ENCODE measurements at regions not wholly inside any gene's neighbourhood (a gene's known extent, or its start where the extent isn't known, plus 50 kb on each side); places are given as distances from the start of the nearest gene placed in this dataset.

DNA sequence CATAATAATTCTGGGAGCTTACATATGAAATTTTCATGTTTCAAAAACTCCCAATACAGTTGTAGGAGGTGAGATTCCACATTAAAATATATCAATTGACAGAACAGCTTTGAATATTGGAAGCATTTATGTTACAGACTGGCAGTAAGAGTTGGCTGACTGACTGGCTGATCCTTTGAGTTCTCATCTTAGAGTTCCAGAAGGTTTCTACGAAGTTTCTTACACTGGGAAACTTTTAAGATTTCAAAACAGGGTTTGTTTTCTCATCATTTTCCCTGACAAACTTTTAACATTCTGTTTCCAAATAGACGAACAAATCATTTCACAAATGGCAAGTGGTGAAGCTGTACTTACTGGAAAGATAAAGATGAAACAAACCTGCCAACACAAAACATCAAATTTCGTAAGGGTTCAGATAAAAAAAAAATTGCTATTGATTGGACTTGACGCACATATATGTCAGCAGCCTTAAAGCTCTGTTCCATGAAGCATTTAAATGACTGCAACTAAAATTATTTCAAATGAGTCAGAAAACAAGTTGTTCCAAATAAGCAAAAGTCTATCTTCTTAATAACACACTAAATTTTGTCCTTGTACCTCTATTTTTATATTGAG lies 243.5 kb downstream of the SUCLA2 start:
- TF ChIP-seq, protein P1, sequence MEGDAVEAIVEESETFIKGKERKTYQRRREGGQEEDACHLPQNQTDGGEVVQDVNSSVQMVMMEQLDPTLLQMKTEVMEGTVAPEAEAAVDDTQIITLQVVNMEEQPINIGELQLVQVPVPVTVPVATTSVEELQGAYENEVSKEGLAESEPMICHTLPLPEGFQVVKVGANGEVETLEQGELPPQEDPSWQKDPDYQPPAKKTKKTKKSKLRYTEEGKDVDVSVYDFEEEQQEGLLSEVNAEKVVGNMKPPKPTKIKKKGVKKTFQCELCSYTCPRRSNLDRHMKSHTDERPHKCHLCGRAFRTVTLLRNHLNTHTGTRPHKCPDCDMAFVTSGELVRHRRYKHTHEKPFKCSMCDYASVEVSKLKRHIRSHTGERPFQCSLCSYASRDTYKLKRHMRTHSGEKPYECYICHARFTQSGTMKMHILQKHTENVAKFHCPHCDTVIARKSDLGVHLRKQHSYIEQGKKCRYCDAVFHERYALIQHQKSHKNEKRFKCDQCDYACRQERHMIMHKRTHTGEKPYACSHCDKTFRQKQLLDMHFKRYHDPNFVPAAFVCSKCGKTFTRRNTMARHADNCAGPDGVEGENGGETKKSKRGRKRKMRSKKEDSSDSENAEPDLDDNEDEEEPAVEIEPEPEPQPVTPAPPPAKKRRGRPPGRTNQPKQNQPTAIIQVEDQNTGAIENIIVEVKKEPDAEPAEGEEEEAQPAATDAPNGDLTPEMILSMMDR (IDR thresholded peaks at IDR 0.05): no peak
- TF ChIP-seq POLR2A (IDR thresholded peaks at IDR 0.05; ENCODE audit: low read depth) (no peak), POLR2AphosphoS5 (IDR thresholded peaks at IDR 0.05) (no peak), EP300 (IDR thresholded peaks at IDR 0.05) (no peak)

Data from esophagus muscularis mucosa (tissue), 4 donors.